HG02970 (cell line): ENCODE measurements at regions not wholly inside any gene's neighbourhood (a gene's known extent, or its start where the extent isn't known, plus 50 kb on each side); places are given as distances from the start of the nearest gene placed in this dataset.

Source experiments
- ATAC-seq: cut with Tn5 transposase; IDR thresholded peaks from one replicate; pipeline ENCODE4 v1.9.1; 2021; ENCODE audit warnings: mild to moderate bottlenecking, moderate library complexity, moderate number of reproducible peaks; ENCODE audit not compliant: unreplicated experiment, low FRiP score

DNA sequence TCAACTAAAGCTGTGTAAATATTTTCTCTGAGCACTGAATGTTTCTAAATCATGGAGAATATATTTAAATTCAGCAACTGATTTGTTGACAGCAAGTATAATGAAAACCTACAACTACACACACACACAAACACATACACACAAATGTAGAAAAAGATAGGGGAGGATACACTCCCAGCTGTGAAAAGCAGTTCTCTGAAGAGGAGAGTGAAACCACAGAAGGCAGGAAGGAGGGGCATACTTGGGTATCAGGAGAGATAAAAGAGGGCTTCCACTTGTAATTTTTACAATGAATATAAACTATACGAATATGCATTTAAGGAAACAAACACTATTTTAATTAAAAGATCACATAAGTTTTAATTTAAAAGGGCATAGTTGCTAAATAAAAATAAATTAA is 227.8 kb upstream of the SLC24A2 start:
- ATAC-seq = no peak

DNA sequence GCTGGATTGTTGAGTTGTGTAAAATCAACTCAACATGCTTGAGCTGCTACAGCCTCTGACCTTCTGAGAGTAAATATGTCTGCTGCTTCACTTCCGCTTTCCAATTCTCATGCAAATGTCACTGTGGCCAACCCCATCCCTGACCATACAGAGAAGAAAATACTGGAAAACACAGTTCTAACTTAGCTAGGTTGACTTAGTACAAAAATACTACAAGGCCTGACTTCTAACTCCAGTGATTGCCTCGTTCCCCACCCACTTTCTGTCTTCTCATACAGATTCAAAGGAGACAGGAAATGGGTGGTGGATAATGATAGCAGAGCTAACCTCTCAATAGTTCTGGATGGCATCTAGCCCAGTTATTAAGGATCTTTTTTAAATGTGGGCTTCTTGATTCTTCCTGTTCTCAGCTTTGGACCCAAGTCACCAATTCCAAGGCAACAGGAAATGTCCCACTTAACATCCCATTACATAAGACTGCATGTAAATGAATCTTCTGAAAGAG is 226.6 kb upstream of the SLC24A2 start:
- no peak for ATAC-seq

DNA sequence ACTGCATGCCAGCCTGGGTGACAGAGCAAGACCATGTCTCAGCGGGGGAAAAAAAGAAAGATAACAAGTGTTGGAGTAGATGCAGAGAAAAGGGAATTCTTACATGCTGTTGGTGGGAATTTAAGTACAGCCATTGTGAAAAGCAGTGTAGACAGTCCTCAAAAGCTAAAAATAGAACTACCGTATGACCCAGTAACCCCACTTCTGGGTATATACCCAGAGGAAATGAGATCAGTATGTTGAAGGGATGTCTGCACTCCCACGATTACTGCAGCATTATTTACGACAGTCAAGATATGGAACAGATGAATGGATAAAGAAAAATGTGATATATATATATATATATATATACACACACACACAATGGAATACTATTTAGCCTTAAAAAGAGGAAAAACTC is 225.3 kb upstream of the SLC24A2 start:
- no peak for ATAC-seq

DNA sequence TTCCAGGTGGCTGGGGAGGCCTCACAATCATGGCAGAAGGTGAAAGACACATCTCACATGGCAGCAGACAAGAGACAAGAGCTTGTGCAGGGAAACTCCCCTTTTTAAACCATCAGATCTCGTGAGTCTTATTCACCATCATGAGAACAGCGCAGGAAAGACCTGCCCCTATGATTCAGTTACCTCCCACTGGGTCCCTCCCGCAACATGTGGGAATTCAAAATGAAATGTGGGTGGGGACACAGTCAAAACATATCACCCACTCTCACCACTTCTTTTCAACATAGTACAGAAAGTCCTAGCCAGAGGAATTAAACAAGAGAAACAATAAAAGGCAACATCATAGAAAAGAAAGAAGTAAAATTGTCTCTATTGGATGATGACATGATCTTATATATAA is 223.4 kb upstream of the SLC24A2 start:
- ATAC-seq = no peak

DNA sequence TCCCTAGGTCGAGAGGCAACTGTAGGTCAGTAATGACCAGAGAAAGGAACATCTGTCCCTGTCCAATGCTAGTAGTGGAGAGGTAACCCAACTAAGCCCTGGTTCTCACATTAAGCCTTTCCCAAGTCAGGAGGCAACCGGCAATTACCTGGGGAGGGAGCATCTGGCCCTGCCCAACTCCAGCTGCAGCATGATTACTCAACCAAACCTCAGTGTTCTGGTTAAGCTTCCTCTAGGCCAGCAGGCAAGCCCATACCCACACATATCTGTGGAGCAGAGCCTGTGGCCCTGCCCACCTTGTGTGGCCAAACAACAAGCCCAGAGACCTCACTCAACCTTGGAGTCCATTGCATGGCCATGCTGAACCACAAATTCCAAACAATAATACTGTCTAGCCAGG is 220.8 kb upstream of the SLC24A2 start:
- no peak for ATAC-seq

GRCh38 chr9:20002011-20002410 is 213.2 kb upstream of the SLC24A2 start:
- ATAC-seq = no peak

DNA sequence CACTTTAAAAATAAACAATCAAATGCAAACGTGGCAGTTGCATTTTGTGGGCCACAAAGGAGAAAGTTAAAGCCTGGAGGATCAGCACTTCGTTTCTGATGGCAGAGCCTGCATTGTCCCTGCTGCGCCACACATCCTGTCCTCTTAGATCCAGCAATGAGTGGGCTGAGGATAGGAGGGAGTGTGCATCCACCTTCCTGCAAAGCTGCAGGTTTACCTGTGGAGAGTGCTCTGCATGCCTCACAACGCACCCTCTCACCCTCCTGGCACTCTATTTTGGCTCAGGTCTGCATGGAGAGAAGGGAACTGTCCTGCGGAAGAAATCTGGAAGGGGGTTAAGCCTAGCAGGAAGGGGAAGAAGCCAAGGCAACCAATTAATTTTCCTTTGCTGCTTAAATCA is 212.2 kb upstream of the SLC24A2 start:
- no peak for ATAC-seq

- ATAC-seq = peak; percentile 82
Observed at GRCh38 chr9:19999491-20000057, 210.7 kb upstream of the SLC24A2 start.

- ATAC-seq = peak; percentile 22
Observed at GRCh38 chr9:19998823-19999455, 210.1 kb upstream of the SLC24A2 start.

GRCh38 chr9:19998153-19998552 is 209.3 kb upstream of the SLC24A2 start:
- ATAC-seq = no peak

- ATAC-seq = no peak
Observed at GRCh38 chr9:19995619-19996018, 206.8 kb upstream of the SLC24A2 start.

DNA sequence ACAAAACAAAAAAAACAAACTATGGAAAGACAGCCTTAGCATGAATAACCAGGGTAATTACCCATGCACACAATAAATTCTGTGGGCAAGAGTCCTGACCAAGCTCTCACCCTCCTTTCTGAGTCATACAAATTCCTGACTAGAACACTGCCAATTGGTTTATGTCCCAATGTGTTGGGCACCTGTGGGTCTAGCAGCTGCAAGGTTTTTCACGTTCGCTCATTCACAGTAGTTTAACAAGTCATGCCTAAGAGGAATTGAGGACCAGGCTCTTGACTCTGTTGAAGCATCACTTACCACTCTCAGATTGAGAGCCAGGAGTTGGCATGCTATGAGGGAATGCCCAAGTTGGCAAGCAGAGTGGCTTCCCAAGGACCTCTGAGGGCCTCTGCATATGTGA is 205.5 kb upstream of the SLC24A2 start:
- no peak for ATAC-seq

DNA sequence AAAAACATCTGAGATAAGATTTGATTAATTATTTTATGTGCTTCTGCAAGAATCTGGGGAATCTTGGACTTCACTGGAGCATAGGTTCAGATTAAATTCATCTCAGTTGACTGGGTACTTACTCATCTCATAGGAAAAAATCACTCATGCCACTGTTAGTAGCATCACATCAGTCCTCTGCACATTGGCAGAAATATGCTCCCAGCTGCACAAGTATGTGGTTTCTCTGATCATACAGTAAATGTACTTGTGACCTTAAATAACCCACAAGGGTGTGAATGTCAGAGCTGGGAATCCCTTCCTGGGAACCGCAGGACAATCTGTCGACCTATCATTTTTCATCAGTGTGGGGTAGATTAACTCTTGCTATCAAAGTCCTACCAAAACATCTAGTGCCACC is 203.7 kb upstream of the SLC24A2 start:
- ATAC-seq = no peak

DNA sequence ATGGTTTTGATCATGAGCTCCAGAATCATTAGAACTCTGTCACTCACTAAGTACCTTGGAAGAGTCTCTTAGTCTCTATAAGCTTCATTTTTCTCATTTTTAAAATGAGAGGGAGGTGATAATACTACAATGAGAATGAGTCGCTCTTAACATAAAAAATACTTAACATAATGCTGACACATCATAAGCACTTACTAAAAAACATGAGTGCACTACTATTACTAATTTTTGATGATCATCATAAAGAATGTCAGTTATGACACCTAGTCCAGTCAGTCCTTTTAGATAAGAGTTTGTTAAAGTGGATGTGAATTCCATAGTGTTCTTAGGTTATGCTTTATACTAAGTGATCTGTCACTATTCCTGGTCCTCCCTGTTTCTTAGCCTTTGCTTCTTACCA is 200.4 kb upstream of the SLC24A2 start:
- no peak for ATAC-seq

GRCh38 chr9:19988281-19988680 is 199.4 kb upstream of the SLC24A2 start:
- no peak for ATAC-seq

- no peak for ATAC-seq
Observed at GRCh38 chr9:19985081-19985480, 196.2 kb upstream of the SLC24A2 start.

DNA sequence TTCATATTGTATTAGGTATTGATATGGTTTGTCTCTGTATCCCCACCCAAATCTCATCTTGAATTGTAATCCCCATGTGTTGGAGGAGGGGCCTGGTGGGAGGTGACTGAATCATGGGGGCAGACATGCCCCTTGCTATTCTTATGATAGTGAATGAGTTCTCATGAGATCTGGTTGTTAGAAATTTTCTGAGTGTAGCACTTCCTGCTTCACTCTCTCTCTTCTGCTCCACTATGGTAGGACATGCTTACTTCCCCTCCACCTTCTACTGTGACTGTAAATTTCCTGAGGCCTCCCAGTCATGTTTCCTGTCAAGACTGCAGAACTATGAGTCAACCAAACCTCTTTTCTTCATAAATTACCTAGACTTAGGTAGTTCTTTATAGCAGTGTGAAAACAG is 187.4 kb upstream of the SLC24A2 start:
- no peak for ATAC-seq

- ATAC-seq = no peak
Observed at GRCh38 chr9:19975499-19975898, 186.7 kb upstream of the SLC24A2 start.

DNA sequence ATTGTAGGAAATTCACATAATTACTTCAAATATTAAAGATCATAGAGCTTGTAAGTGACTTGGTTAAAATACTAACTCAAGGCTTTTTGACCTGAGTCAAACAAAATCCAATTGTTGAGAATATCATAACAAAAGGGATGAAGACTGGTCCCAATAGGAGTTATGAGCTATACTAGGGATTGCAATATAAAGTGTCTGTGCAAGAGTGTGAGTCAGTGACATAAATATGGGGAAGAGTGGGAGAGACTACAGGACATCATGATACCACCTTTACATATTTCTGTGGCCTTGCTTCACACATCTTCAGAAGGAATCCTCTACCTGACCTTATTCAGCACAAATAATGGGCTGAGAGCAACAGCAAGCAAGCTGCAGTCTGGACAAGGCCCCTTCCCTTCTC is 180.9 kb upstream of the SLC24A2 start:
- no peak for ATAC-seq

DNA sequence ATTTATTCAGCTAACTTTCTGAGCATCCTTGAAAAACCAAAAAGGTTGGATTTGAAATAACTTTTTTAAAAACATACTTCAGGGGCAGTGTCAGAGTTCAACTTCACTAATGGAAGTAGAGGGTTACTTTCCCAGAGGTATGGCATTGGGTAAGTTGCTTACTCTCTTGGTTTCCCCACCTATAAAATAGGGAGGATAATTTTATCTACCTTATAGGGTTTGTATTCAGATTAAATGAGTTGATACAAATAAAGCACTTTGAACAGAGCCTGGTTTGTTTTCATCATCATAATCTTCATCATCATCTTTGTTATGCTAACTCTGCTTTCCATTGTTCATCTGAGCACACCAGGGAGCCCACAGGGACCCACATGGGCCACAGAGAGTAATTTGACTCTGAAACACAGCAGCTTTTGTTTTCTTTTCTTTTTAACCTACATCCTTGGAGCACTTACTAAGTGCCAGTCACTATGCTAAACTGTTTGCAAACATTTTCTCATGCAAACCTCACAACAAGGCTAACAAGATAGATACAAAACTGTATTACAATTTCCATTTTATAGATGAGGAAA is 179.1 kb upstream of the SLC24A2 start:
- ATAC-seq = no peak

GRCh38 chr9:19967216-19967887 is 178.5 kb upstream of the SLC24A2 start:
- ATAC-seq = no peak

GRCh38 chr9:19965336-19965735 is 176.5 kb upstream of the SLC24A2 start:
- ATAC-seq = no peak
